ENCODE measurements at regions not wholly inside any gene's neighbourhood (a gene's known extent, or its start where the extent isn't known, plus 50 kb on each side); places are given as distances from the start of the nearest gene placed in this dataset.
"Not testable (repeated sequence)": the region's sequence is repeated elsewhere in the genome, so short reads cannot be mapped to it uniquely, and the experiment has no call there.

- DNase-seq (ENCODE audit: low read depth), result no peak
Measured at GRCh38 chr4:149870008-149870407, 54.4 kb upstream of the IQCM start.

GRCh38 chr4:149881744-149882143, 66.1 kb upstream of the IQCM start:
- no peak for DNase-seq (ENCODE audit: low read depth)

- no peak for DNase-seq (ENCODE audit: low read depth)
Measured at GRCh38 chr4:149882251-149882650, 66.6 kb upstream of the IQCM start.

GRCh38 chr4:149884046-149884445, 68.4 kb upstream of the IQCM start:
- DNase-seq (ENCODE audit: low read depth), result no peak

DNA sequence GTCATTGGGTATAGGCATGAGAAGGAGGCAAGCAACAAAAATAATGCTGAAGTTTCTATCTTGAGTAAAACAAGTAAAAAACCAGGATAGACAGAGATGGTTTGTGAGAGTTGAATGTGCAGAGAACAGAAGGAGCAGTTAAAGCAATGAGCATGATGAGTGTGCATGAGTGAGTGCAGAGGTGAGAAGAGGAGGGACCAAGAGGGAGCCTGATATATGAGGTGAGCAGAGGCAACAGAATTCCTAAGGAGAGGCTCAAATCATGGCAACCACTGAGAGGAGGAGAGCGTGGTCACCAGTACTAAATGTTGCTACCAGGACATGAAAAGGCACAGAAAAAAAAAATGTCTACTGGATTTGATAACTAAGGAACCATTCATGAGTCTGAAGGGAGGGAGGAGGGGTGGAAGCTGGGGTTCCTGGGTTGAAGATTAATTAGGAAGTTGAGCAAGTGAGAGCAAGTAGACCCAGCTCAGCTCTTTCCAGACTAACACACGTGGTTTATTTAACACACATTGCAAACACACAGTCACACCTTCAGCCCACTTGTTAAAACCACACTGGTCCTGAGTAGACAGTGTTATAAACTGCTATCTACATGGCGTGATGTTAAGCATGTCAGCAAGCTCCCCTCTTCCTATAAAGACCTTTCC, 69.0 kb upstream of the IQCM start:
- no peak for DNase-seq (ENCODE audit: low read depth)

- DNase-seq (ENCODE audit: low read depth), result no peak
Measured at GRCh38 chr4:149885896-149886295, 70.3 kb upstream of the IQCM start.

DNA sequence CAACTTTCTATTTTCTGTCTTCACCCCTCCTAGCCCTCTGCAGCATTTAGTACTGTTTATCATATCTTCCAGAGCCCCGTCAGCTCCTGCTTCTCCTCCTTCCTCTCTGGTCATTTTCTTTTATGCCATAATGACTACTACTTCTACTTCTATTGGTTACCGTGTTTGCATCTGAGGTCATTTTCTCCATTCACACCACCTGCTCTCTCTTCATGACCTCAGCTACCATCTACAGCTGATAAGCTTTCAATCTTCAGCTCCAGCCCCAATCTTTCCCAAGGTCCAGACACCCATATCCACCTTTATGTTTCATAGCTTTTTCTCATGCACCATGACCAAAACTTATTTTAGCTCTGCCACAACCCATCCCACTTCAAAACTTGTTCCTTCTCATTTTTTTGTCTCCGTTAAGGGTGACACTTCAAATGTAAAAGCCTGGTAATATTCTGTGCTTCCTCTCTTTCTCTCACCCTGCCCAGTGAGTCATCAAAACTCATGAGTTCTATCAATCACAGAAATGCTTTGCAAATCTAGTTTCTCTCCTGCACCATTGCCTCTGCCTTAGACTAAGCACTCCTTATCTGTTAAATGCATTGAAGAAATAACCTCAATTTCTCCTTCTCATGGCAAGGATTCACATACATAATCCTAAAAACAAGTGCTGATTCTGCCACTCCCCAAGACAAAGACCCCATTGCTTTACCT, 71.3 kb upstream of the IQCM start:
- no peak for DNase-seq (ENCODE audit: low read depth)

DNA sequence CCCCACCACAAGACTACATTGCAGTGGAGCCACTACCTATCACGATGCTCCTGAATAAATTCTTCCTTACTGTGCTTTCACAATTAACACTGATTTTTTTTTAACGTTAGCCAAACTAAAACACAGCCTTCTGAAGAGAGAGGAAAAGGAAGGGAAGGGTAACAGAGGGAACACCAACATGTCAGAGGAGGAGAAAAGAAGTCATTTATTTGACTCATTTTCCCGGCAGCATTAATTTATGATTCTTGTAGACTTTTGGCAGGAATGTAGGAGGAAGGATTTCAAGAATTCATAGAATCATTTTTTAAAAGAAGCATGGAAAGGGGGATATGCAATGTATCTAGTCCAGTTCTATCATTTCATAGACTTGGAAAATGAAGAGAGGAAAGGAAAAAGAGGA, 74.3 kb upstream of the IQCM start:
- no peak for DNase-seq (ENCODE audit: low read depth)

DNA sequence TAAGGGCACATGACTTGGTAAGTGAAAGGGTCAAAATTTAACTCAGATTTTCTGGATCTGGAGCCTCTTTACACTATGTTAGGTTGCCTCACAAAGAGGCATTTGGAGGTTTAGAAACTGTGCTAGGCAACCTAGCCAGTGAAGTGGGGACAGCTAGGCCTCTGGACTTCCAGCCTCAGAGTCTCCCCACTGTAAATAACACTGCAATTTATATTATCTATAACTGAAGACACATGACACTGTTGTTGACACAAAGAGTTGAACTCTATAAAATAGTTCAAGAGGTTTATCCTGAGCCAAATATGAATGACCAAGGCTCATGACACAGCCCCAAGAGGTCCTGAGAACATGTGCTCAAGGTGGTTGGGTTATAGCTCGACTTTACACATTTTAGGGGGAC, 74.9 kb upstream of the IQCM start:
- no peak for DNase-seq (ENCODE audit: low read depth)

GRCh38 chr4:149891426-149891825, 75.8 kb upstream of the IQCM start:
- no peak for DNase-seq (ENCODE audit: low read depth)

DNA sequence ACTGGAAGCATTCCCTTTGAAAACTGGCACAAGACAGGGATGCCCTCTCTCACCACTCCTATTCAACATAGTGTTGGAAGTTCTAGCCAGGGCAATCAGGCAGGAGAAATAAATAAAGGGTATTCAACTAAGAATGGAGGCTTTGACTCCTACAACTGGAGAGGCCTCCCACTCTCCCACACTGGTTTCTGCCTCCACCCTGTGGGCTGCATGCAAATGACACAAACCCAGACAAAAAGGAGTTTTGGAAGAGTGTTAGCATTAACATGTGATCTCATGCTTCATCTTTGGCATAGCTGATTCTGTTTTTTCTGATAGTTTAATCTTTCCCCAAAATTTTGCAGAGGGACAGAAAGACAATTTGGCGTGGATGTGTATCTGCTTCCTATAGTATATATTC, 80.8 kb upstream of the IQCM start:
- no peak for DNase-seq (ENCODE audit: low read depth)

- no peak for DNase-seq (ENCODE audit: low read depth)
Measured at GRCh38 chr4:149897783-149898182, 82.1 kb upstream of the IQCM start.

DNA sequence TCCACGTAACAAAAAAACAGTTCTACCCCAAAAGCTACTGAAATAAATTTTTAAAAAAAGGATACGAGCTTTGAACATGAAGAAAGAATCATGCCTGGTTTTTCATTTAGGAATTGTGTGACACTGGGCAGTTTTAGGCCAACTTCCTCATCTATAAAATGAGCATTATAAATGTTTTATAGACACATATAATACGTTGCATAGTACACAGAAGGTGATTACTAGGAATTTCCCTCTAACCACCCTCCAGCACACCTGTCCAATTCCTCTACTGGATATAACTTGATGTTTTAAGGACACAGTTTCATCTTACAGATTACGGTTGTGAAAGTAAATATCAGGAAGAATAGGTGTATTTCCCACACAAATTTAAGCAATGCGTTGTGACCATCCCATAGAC, 85.5 kb upstream of the IQCM start:
- DNase-seq (ENCODE audit: low read depth), result no peak

DNA sequence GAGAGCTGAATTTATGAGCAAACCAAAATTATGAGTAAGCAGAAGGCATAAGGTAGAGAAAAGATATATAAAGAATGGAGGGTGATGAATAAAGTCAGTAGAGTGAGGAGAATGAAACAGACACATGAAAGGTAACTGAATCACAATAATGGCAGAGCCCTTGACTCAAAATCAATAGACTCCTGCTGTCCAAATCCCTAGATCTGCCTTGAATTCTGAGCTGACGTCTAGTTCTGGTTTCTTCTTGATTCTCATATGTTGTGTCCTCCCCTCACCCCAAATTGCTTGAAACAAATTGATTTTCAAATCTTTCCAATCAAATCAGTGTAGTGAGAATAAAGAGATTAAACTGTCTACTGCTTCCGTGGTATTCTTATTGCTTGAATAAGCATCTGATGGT, 86.6 kb upstream of the IQCM start:
- DNase-seq (ENCODE audit: low read depth), result no peak

DNA sequence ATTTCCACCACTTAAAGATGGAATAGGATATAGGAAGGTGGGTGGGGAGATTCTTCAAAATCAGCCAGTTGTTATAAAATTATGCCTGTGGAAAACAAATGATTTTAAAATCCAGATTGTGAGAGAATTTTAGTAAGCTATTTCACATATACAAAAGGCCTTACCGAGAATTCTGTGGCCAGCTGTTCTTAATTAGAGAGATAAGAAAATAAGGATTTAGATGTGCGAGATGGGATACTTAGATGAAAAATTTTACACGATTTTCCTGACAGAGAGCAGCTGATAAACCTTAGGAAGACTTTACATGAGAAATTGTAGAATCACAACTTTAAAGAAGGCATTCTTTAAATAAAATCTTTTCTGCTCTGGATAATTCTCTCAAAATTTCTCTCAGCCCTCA, 94.5 kb upstream of the IQCM start:
- DNase-seq (ENCODE audit: low read depth), result no peak

- DNase-seq (ENCODE audit: low read depth), result no peak
Measured at GRCh38 chr4:149910604-149911350, 95.1 kb upstream of the IQCM start.

- DNase-seq (ENCODE audit: low read depth), result no peak
Measured at GRCh38 chr4:149911354-149911753, 95.7 kb upstream of the IQCM start.

- DNase-seq (ENCODE audit: low read depth), result no peak
Measured at GRCh38 chr4:149912000-149912399, 96.4 kb upstream of the IQCM start.

DNA sequence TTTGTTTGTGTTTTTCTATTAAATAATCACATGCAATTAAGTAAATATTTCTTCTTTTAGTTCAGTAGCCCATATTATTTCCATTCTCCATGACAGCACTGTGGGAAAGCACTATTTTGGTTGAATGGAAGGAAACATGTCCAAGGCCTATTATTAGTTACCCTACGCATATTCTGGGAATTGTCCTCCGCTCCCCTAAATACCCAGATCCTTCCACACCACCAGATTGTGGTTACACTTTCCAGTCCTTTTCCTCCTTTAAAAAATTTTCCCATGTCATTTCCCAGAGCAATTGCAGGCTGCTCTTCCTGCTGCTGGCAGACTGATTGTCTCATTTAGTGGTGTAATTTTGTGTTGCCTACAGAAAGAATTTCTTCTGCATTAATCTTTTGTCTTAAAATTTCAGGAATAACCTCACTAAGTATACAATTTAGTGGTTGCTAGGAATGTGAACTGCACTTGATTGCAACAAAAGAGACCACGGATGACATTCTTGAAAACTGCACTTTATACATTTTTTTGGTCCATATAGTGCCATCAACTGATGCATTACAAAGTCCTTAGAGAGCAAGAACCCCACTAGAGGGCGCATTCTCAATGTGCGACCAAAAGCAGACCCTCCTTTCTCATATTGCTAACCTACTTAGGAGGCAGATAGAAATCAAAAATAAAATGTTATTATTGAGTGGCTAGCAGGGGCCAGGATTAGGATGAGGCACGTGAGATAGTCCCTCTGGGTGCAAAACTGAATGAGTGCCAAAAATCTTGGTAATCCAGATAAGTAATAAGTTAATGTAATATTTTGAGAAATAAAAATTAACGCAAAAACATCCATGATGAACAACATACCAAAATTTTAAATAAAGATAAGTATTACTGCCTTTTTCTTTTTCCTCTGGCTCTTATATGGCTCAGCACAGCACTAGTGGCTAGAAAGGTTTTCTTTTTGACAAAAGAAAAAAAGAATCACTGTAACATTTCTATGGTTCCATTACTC, 98.8 kb upstream of the IQCM start:
- no peak for DNase-seq (ENCODE audit: low read depth)

- DNase-seq (ENCODE audit: low read depth), result not testable (repeated sequence)
Measured at GRCh38 chr4:149915735-149916134, 100.1 kb upstream of the IQCM start.

DNA sequence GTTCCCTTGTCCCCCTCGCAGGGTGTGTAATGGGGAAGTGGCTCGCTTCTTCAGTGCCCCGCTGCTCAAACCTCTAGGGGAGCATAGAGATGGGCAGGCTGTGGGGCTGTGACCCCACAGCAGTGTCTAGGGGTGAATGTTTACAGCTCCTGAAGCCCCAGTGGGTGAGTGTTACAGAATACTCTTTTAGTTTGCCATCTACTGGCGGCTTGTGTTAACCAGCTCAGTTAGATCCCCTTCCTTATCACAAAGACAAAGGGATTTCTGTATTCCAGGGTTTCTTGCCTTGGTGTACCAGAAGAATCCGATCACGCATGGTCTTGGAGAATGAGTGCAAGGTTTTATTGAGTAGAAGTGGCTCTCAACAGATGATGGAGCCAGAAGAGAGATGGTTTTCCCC, 108.1 kb upstream of the IQCM start:
- no peak for DNase-seq (ENCODE audit: low read depth)

DNA sequence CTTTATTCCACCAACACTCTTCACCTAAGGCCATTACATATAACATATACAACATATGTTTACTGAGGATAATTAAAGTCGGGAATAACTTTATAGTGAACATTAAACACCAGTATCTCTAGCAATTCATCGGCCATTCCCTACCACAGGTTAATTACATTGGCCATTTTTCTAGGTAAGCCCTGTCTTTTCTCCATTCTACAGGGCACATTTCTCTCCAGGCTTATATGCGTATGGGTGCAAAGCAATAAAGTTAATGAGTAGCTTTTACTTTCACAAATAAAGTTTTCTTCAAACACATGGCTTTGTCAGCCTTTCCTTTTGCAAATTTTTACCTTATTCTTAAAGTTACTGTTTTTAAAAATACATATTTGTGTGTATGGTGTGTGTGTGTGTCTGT, 111.9 kb upstream of the IQCM start:
- DNase-seq (ENCODE audit: low read depth), result no peak

All from stimulated activated CD8-positive, alpha-beta memory T cell treated with anti-CD3 and anti-CD28 coated beads, Interleukin-4, amount 100 ng/mL, for 24 hours (primary cell).